ENCODE measurements at regions not wholly inside any gene's neighbourhood (a gene's known extent, or its start where the extent isn't known, plus 50 kb on each side); places are given as distances from the start of the nearest gene placed in this dataset.

DNA sequence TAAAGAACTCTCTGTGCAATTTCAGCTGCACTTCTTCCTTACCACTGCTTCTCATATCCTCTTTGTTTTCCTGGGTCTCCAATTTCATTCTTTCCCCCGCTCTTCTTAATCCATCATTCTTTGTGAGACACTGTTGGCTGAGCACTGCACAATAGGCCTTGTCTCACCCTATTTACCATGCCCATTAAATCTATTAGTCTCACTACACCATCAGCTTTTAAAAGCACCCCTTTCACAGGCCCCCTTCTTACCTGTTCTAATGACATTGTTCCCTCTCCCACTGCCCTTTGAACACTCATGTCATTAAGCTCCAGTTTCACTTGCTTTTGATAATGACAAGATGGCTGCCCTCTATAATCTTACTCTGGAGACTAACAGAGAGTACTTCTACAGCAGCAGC, 404.1 kb upstream of the ACVR2A start:
- H3K4me3 ChIP-seq (ENCODE audit: low read depth, low read length, poor library complexity, severe bottlenecking), result no peak overlapping the region
- no peaks in the 10 kb centered on the region for H3K36me3 ChIP-seq (ENCODE audit: insufficient read depth, low read length, poor library complexity, severe bottlenecking)
- H3K4me1 ChIP-seq (ENCODE audit: insufficient read depth, low read length, poor library complexity, severe bottlenecking), result peaks cover 10% of the 10 kb centered on the region
- intact Hi-C loops (cut with micrococcal nuclease; ENCODE audit: unreplicated experiment), result loop anchor here (10.0 kb wide), 1 partner anchor 706 kb away; no protein-coding TSS in a partner anchor
- no peaks in the 10 kb centered on the region for H3K9me3 ChIP-seq (ENCODE audit: low read depth, low read length, poor library complexity, severe bottlenecking)
- POLR2A ChIA-PET (ENCODE audit: low non-redundant PET), result no interaction called here
- no TSS peak for BruUV-seq (replicated peaks)
- TF ChIP-seq, protein P1, sequence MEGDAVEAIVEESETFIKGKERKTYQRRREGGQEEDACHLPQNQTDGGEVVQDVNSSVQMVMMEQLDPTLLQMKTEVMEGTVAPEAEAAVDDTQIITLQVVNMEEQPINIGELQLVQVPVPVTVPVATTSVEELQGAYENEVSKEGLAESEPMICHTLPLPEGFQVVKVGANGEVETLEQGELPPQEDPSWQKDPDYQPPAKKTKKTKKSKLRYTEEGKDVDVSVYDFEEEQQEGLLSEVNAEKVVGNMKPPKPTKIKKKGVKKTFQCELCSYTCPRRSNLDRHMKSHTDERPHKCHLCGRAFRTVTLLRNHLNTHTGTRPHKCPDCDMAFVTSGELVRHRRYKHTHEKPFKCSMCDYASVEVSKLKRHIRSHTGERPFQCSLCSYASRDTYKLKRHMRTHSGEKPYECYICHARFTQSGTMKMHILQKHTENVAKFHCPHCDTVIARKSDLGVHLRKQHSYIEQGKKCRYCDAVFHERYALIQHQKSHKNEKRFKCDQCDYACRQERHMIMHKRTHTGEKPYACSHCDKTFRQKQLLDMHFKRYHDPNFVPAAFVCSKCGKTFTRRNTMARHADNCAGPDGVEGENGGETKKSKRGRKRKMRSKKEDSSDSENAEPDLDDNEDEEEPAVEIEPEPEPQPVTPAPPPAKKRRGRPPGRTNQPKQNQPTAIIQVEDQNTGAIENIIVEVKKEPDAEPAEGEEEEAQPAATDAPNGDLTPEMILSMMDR (conservative IDR thresholded peaks at IDR 0.05; ENCODE audit: low read depth, low read length), result no peak
- TF ChIP-seq EZH2 (IDR thresholded peaks at IDR 0.05; ENCODE audit: borderline replicate concordance, low read depth, low read length, poor library complexity, severe bottlenecking), result no peak
- CTCF ChIA-PET, result no interaction called here
- H3K27ac ChIP-seq (ENCODE audit: low read depth, low read length, poor library complexity, severe bottlenecking), result no peak overlapping the region
- H3K27me3 ChIP-seq (replicated peaks; ENCODE audit: insufficient read depth, low read depth, low read length, poor library complexity), result no peaks in the 10 kb centered on the region
- no peak for DNase-seq (ENCODE audit: low spot score)

DNA sequence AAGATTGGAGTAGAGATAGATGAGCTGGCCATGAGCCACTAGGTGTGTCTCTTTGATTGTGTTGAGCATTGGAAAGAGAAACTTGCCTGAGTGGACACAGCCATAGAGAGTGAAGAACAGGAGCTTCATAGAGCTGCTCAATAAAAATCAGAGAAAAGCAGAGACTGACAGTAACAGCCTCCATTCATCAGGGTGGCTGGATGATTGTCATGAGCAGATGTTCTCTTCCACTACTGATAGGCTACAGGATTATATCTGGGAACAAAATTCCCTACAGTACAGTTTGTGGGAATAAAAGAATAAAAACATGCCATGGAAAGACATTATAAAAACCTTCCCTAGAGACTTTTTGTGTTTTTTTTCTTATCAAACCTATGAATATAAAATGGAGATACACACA, 404.8 kb upstream of the ACVR2A start:
- H3K36me3 ChIP-seq (ENCODE audit: insufficient read depth, low read length, poor library complexity, severe bottlenecking), result no peaks in the 10 kb centered on the region
- no peak for DNase-seq (ENCODE audit: low spot score)
- CTCF ChIA-PET, result no interaction called here
- POLR2A ChIA-PET (ENCODE audit: low non-redundant PET), result no interaction called here
- peaks cover 10% of the 10 kb centered on the region for H3K4me1 ChIP-seq (ENCODE audit: insufficient read depth, low read length, poor library complexity, severe bottlenecking)
- no peak overlapping the region for H3K4me3 ChIP-seq (ENCODE audit: low read depth, low read length, poor library complexity, severe bottlenecking)
- intact Hi-C loops (cut with micrococcal nuclease; ENCODE audit: unreplicated experiment), result loop anchor here (10.0 kb wide), 1 partner anchor 705 kb away; no protein-coding TSS in a partner anchor
- no peak overlapping the region for H3K27ac ChIP-seq (ENCODE audit: low read depth, low read length, poor library complexity, severe bottlenecking)
- no TSS peak for BruUV-seq (replicated peaks)
- no peaks in the 10 kb centered on the region for H3K27me3 ChIP-seq (replicated peaks; ENCODE audit: insufficient read depth, low read depth, low read length, poor library complexity)
- H3K9me3 ChIP-seq (ENCODE audit: low read depth, low read length, poor library complexity, severe bottlenecking), result no peaks in the 10 kb centered on the region
- no peak for TF ChIP-seq EZH2 (IDR thresholded peaks at IDR 0.05; ENCODE audit: borderline replicate concordance, low read depth, low read length, poor library complexity, severe bottlenecking)
- TF ChIP-seq, protein P1 (conservative IDR thresholded peaks at IDR 0.05; ENCODE audit: low read depth, low read length), result no peak

DNA sequence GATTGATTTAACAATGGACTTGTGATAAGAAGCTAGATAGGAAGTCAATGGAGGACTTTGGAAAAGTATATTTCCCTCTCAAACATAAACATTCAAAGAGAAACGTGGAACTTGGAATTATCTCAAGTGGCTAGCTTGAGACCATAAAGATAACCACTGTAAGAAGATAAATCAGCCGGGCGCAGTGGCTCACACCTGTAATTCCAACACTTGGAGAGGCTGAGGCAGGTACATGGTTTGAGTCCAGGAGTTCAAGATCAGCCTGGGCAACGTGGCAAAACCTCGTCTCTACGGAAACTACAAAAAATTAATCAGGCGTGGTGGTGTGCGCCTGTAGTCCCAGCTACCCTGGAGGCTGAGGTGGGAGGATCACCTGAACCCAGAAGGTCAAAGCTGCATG, 405.9 kb upstream of the ACVR2A start:
- POLR2A ChIA-PET (ENCODE audit: low non-redundant PET), result no interaction called here
- Histone ChIP-seq H3K27me3 (replicated peaks; ENCODE audit: insufficient read depth, low read depth, low read length, poor library complexity) (no peaks in the 10 kb centered on the region), H3K27ac (ENCODE audit: low read depth, low read length, poor library complexity, severe bottlenecking) (no peak overlapping the region), H3K9me3 (ENCODE audit: low read depth, low read length, poor library complexity, severe bottlenecking) (no peaks in the 10 kb centered on the region), H3K36me3 (ENCODE audit: insufficient read depth, low read length, poor library complexity, severe bottlenecking) (no peaks in the 10 kb centered on the region), H3K4me1 (ENCODE audit: insufficient read depth, low read length, poor library complexity, severe bottlenecking) (peaks cover 10% of the 10 kb centered on the region), H3K4me3 (ENCODE audit: low read depth, low read length, poor library complexity, severe bottlenecking) (no peak overlapping the region)
- no peak for DNase-seq (ENCODE audit: low spot score)
- CTCF ChIA-PET, result no interaction called here
- no TSS peak for BruUV-seq (replicated peaks)
- intact Hi-C loops (cut with micrococcal nuclease; ENCODE audit: unreplicated experiment), result no loop called here
- no peak for TF ChIP-seq EZH2 (IDR thresholded peaks at IDR 0.05; ENCODE audit: borderline replicate concordance, low read depth, low read length, poor library complexity, severe bottlenecking)
- TF ChIP-seq, protein P1 (conservative IDR thresholded peaks at IDR 0.05; ENCODE audit: low read depth, low read length), result no peak
